IMR-90 (cell line): ENCODE measurements at regions not wholly inside any gene's neighbourhood (a gene's known extent, or its start where the extent isn't known, plus 50 kb on each side); places are given as distances from the start of the nearest gene placed in this dataset.

Source experiments
- ATAC-seq: fragments of 200-7000 bp; cut with Tn5 transposase; 2 replicates; pipeline ENCODE4 v1.9.1; 2020; ENCODE audit warnings: low read depth, mild to moderate bottlenecking, moderate library complexity
- BruUV-seq: library from RNA; stranded (reverse); fragments of 400-500 nt; replicated peaks from 2 replicates; lab custom pipeline; 2021; lab: Mats Ljungman, UMichigan
- CTCF ChIA-PET: fragments of 300-600 bp; formaldehyde crosslinking; extraction: SDS; loops from one replicate; lab custom pipeline; 2021; ENCODE audit warnings: antibody characterized with exemption; lab: Yijun Ruan, JAX
- POLR2A ChIA-PET: fragments of 300-600 bp; sonication (Branson Sonifier 250); formaldehyde crosslinking; loops from one replicate; lab custom pipeline; 2022; ENCODE audit warnings: antibody characterized with exemption; ENCODE audit not compliant: unreplicated experiment; lab: Charles Lee
- DNase-seq: peaks from one replicate; pipeline ENCODE4 v3.0.0; 2013
- H2AFZ ChIP-seq: replicated peaks from 2 replicates; pipeline ENCODE3; 2013; ENCODE audit warnings: low read length, mild to moderate bottlenecking; ENCODE audit not compliant: poor library complexity
- H2AK5ac ChIP-seq: 2 replicates; pipeline ENCODE4 v1.6.1; 2013; ENCODE audit warnings: low read depth, low read length, inconsistent platforms
- H2AK9ac ChIP-seq: replicated peaks from 2 replicates; pipeline ENCODE3; 2013; ENCODE audit warnings: mild to moderate bottlenecking, low read depth, low read length, moderate library complexity; ENCODE audit not compliant: poor library complexity
- H2BK120ac ChIP-seq: 2 replicates; pipeline ENCODE4 v1.6.1; 2013; ENCODE audit warnings: low read depth, low read length, inconsistent platforms
- H2BK15ac ChIP-seq: 3 replicates; pipeline ENCODE4 v1.6.1; 2013; ENCODE audit warnings: low read depth, low read length, inconsistent platforms
- H2BK20ac ChIP-seq: 2 replicates; pipeline ENCODE4 v1.6.1; 2013; ENCODE audit warnings: low read depth, mild to moderate bottlenecking, inconsistent platforms, low read length, moderate library complexity
- H2BK5ac ChIP-seq: 2 replicates; pipeline ENCODE4 v1.6.1; 2013; ENCODE audit warnings: mild to moderate bottlenecking, low read depth, low read length, inconsistent platforms; ENCODE audit not compliant: poor library complexity, severe bottlenecking
- H3K14ac ChIP-seq: replicated peaks from 2 replicates; pipeline ENCODE4 v1.6.1; 2013; ENCODE audit warnings: low read depth, low read length, inconsistent platforms
- H3K18ac ChIP-seq: 2 replicates; pipeline ENCODE4 v1.6.1; 2013; ENCODE audit warnings: low read depth, low read length, control low read depth
- H3K23ac ChIP-seq: 2 replicates; pipeline ENCODE4 v1.6.1; 2013; ENCODE audit warnings: low read depth, low read length, inconsistent platforms
- H3K27ac ChIP-seq: 2 replicates; pipeline ENCODE4 v1.5.1; 2013; ENCODE audit warnings: mild to moderate bottlenecking, control low read depth, low read length; ENCODE audit not compliant: insufficient read depth
- H3K27me3 ChIP-seq: 2 replicates; pipeline ENCODE4 v1.6.1; 2013; ENCODE audit warnings: low read length; ENCODE audit not compliant: control insufficient read depth, insufficient read depth
- H3K36me3 ChIP-seq: 2 replicates; pipeline ENCODE4 v1.6.1; 2013; ENCODE audit warnings: low read length, mixed read lengths; ENCODE audit not compliant: control insufficient read depth, insufficient read depth
- H3K4ac ChIP-seq: 2 replicates; pipeline ENCODE4 v1.6.1; 2013; ENCODE audit warnings: low read depth, low read length, inconsistent platforms
- H3K4me1 ChIP-seq: 2 replicates; pipeline ENCODE4 v1.6.1; 2013; ENCODE audit warnings: low read length, mixed read lengths; ENCODE audit not compliant: control insufficient read depth, insufficient read depth
- H3K4me2 ChIP-seq: 2 replicates; pipeline ENCODE4 v1.6.1; 2013; ENCODE audit warnings: low read depth, mild to moderate bottlenecking, control low read depth, low read length, moderate library complexity
- H3K4me3 ChIP-seq: 2 replicates; pipeline ENCODE4 v1.5.1; 2013; ENCODE audit warnings: low read depth, mild to moderate bottlenecking, control low read depth, low read length, moderate library complexity; ENCODE audit not compliant: insufficient read depth
- H3K56ac ChIP-seq: 2 replicates; pipeline ENCODE4 v1.6.1; 2013; ENCODE audit warnings: low read length, inconsistent platforms; ENCODE audit not compliant: insufficient read depth; ENCODE audit errors: extremely low read depth
- H3K79me1 ChIP-seq, 2 experiments: 2 replicates each; pipeline ENCODE4 v1.6.1; 2013; ENCODE audit warnings: low read length in 2 of 2, inconsistent platforms in 1 of 2, low read depth in 1 of 2
- H3K9ac ChIP-seq: 2 replicates; pipeline ENCODE4 v1.6.1; 2013; ENCODE audit warnings: low read depth, low read length, control low read depth
- H3K9me1 ChIP-seq: 2 replicates; pipeline ENCODE4 v1.6.1; 2013; ENCODE audit warnings: low read length, inconsistent platforms; ENCODE audit not compliant: insufficient read depth
- H3K9me3 ChIP-seq: 2 replicates; pipeline ENCODE4 v1.6.1; 2013; ENCODE audit warnings: low read length; ENCODE audit not compliant: control insufficient read depth, insufficient read depth
- H4K20me1 ChIP-seq: 2 replicates; pipeline ENCODE4 v1.6.1; 2013; ENCODE audit warnings: low read length, inconsistent platforms; ENCODE audit not compliant: insufficient read depth
- H4K5ac ChIP-seq: 2 replicates; pipeline ENCODE4 v1.6.1; 2013; ENCODE audit warnings: mild to moderate bottlenecking, low read depth, low read length, control low read depth
- H4K8ac ChIP-seq, 2 experiments: 2 replicates each; pipeline ENCODE4 v1.6.1; 2013; ENCODE audit warnings: low read depth in 2 of 2, low read length in 2 of 2, control low read depth in 1 of 2, inconsistent platforms in 1 of 2
- H4K91ac ChIP-seq: 2 replicates; pipeline ENCODE4 v1.6.1; 2013; ENCODE audit warnings: low read depth, low read length, inconsistent platforms; ENCODE audit not compliant: insufficient read depth
- FOS ChIP-seq: fragments of 150-350 bp; IDR thresholded peaks from 2 replicates; pipeline ENCODE4 v1.6.1; 2016; ENCODE audit warnings: low read depth, low read length
- MXI1 ChIP-seq: IDR thresholded peaks from 2 replicates; pipeline ENCODE4 v1.6.1; 2012; ENCODE audit warnings: low read depth, mild to moderate bottlenecking, low read length, moderate library complexity, borderline replicate concordance
- WGBS, 2 experiments: methylation state at CpG; one replicate each; pipeline versions ENCODE4 v1.1.5 to v1.1.7; 2013; ENCODE audit warnings: missing lambda C conversion rate in 2 of 2; ENCODE audit not compliant: insufficient read length in 1 of 2; ENCODE audit errors: extremely low coverage in 2 of 2; 5-methylcytosine and 5-hydroxymethylcytosine counted together
- dilution Hi-C: fragments of 300-500 bp; cut with HindIII; formaldehyde crosslinking; loops from one replicate; pipeline ENCODE4 v1.14.3; 2018; ENCODE audit warnings: low sequenced_read_pairs; ENCODE audit not compliant: unreplicated experiment
- in situ Hi-C: fragments of 300-500 bp; cut with MboI; formaldehyde crosslinking; loops from 3 replicates; pipeline ENCODE4 v1.14.3; 2019; ENCODE audit warnings: low sequenced_read_pairs, inconsistent platforms, mixed read lengths
- intact Hi-C: fragments of 100-400 bp; cut with micrococcal nuclease; formaldehyde crosslinking; loops from 2 replicates; pipeline ENCODE4 v1.10.0; 2022
- TF ChIP-seq, protein P1 (sequence below): fragments of 150-350 bp; IDR thresholded peaks from 2 replicates; pipeline ENCODE4 v1.6.1; 2017; ENCODE audit warnings: mild to moderate bottlenecking, antibody characterized with exemption, low read length, low read depth

DNA sequence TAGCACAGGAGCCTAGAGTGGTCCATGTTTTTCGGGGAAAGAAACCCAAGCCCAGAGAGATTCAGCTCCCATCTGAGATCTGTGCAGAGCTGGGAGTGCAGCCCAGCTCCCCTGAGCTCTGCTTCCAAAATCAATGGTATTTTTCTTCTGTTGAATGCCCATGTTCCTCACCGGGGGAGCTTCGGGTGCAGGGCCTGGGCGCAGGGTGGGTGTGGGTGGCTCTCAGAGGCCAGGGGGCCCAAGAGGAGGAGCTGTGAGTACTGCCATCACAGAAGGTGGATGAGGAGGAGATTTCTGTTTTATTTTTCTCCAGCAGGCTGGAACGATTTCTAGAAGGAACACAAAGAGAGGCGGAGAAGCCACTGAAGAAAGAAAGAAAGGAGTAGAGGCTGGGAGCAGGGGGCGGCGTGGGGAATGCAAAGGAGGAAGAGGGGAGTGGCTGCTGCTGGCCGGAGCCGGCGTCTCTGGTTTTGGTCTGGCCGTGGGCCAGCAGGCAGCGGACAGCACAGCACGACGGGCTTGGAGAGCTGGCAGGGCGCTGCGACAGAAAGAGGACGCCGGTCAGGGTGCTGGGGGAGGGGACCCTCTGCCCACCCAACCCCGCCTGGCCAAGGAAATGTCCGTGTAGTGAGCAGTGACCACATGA lies 76.2 kb upstream of the KSR1 start:
- Histone ChIP-seq H3K27ac (peak overlapping the region; percentile 45; the same call in 1 of the 2 replicates), H3K27me3 (no peaks in the 10 kb centered on the region), H4K5ac (peak overlapping the region; percentile 65; the same call in 1 of the 2 replicates), H3K18ac (peak overlapping the region; percentile 43; the same call in 1 of the 2 replicates), H3K36me3 (no peaks in the 10 kb centered on the region), H3K9me1 (peaks cover 6% of the 10 kb centered on the region), H3K4me3 (no peak overlapping the region), H2BK20ac (peak overlapping the region; percentile 82), H2AK9ac (peak overlapping the region; percentile 92), H3K4ac (peak overlapping the region; percentile 91), H3K56ac (peak overlapping the region; percentile 54; the same call in 1 of the 2 replicates), H4K8ac (peak overlapping the region; percentile 72 to 91; a peak in 2 of 4 replicates), H3K4me1 (peaks cover 18% of the 10 kb centered on the region), H2BK15ac (peak overlapping the region; percentile 94; the same call in 2 of the 3 replicates), H3K9ac (peak overlapping the region; percentile 67), H3K9me3 (0 out of 2 replicates have a peak, but pooled peaks cover 1% of the 10 kb centered on the region), H3K4me2 (peak overlapping the region; percentile 90), H2BK120ac (peak overlapping the region; percentile 85), H4K91ac (peak overlapping the region; percentile 71), H2AFZ (peak overlapping the region; percentile 87), H4K20me1 (peaks cover 3% of the 10 kb centered on the region; the same call in 1 of the 2 replicates), H2AK5ac (peak overlapping the region; percentile 94), H3K79me1 (no peaks in the 10 kb centered on the region), H2BK5ac (no peak overlapping the region), H3K23ac (peak overlapping the region; percentile 72; the same call in 1 of the 2 replicates), H3K14ac (peak overlapping the region; percentile 30)
- WGBS, 2 experiments: 30% methylated on average over 6 of the region's 21 CpGs; no CpG with 5 or more reads in 1 of the 2 experiments
- ChIA-PET POLR2A (no interaction called here), CTCF (interaction anchor here (0.7 to 1.4 kb wide), 3 partner anchors 15 to 143 kb away, joined by 3 read pairs; no protein-coding TSS in a partner anchor)
- in situ Hi-C loops (no loop called here), dilution Hi-C loops (no loop called here), intact Hi-C loops (loop anchor here (2.0 kb wide), 1 partner anchor 19 kb away; no protein-coding TSS in a partner anchor)
- DNase-seq (peak; percentile 43), ATAC-seq (peak; percentile 73)
- TF ChIP-seq FOS: no peak
- TF ChIP-seq, protein P1, sequence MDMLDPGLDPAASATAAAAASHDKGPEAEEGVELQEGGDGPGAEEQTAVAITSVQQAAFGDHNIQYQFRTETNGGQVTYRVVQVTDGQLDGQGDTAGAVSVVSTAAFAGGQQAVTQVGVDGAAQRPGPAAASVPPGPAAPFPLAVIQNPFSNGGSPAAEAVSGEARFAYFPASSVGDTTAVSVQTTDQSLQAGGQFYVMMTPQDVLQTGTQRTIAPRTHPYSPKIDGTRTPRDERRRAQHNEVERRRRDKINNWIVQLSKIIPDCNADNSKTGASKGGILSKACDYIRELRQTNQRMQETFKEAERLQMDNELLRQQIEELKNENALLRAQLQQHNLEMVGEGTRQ: peak; percentile 50; the same call in 1 of the 2 replicates
- TF ChIP-seq MXI1: no peak
- BruUV-seq: no TSS peak
